SU-DHL-6 (cell line): ENCODE measurements at regions not wholly inside any gene's neighbourhood (a gene's known extent, or its start where the extent isn't known, plus 50 kb on each side); places are given as distances from the start of the nearest gene placed in this dataset.

Source experiments
- EZH2phosphoT487 ChIP-seq: fragments of 200-600 bp; sonication (generic), shearing (Covaris generic); conservative IDR thresholded peaks from 2 replicates; pipeline ENCODE4 v1.6.1; 2018; ENCODE audit warnings: mild to moderate bottlenecking, antibody characterized with exemption, low read length, moderate library complexity, mixed read lengths
- TF ChIP-seq, protein P1 (sequence below): fragments of 200-600 bp; sonication (generic); IDR thresholded peaks from one replicate; pipeline ENCODE4 v1.5.1; 2017; ENCODE audit warnings: antibody characterized with exemption, mild to moderate bottlenecking, low read length, moderate library complexity; ENCODE audit not compliant: insufficient read depth, poor library complexity, severe bottlenecking

GRCh38 chr2:55105456-55105855 is 55.2 kb upstream of the RTN4 start:
- TF ChIP-seq, protein P1, sequence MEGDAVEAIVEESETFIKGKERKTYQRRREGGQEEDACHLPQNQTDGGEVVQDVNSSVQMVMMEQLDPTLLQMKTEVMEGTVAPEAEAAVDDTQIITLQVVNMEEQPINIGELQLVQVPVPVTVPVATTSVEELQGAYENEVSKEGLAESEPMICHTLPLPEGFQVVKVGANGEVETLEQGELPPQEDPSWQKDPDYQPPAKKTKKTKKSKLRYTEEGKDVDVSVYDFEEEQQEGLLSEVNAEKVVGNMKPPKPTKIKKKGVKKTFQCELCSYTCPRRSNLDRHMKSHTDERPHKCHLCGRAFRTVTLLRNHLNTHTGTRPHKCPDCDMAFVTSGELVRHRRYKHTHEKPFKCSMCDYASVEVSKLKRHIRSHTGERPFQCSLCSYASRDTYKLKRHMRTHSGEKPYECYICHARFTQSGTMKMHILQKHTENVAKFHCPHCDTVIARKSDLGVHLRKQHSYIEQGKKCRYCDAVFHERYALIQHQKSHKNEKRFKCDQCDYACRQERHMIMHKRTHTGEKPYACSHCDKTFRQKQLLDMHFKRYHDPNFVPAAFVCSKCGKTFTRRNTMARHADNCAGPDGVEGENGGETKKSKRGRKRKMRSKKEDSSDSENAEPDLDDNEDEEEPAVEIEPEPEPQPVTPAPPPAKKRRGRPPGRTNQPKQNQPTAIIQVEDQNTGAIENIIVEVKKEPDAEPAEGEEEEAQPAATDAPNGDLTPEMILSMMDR, result no peak
- no peak for TF ChIP-seq EZH2phosphoT487
